ENCODE measurements at regions not wholly inside any gene's neighbourhood (a gene's known extent, or its start where the extent isn't known, plus 50 kb on each side); places are given as distances from the start of the nearest gene placed in this dataset.

DNA sequence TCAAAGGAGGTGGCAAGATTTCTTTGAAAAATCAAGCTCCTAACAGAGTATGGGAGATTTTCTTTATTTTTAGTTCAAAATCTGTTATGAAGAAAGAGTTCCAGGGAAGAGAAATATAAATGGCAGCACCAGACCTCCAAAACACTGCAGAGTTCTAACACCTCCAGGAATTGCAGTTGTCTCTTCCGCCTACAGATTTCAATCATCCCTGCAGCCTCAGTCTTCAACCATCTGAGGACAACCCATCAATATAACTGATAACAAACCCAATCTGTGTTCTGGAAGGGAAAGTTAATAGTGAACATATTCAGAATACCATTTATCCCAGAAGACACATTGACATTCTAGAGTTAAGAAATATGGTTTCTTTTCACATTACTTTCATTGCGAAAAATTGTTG is 296.1 kb downstream of the ARAP2 start:
- POLR2A ChIA-PET, result no interaction called here
- ATAC-seq (no peak), DNase-seq (ENCODE audit: low read depth, low spot score) (no peak)
- H3K4me1 ChIP-seq (ENCODE audit: control insufficient read depth in 1 of 2, insufficient read depth in 2 of 2, low read length in 2 of 2), result no peaks in the 10 kb centered on the region
- H2AFZ ChIP-seq (ENCODE audit: low read depth, low read length, poor library complexity, severe bottlenecking), result no peak overlapping the region
- intact Hi-C loops (cut with micrococcal nuclease), result no loop called here
- no peaks in the 10 kb centered on the region for H3K9me2 ChIP-seq (ENCODE audit: insufficient read depth)
- RAD21 ChIA-PET (ENCODE audit: low non-redundant PET in 1 of 2, low total read pairs in 2 of 2, uncharacterized antibody in 2 of 2, unreplicated experiment in 2 of 2), result no interaction called here
- no peaks in the 10 kb centered on the region for H4K20me1 ChIP-seq (ENCODE audit: insufficient read depth)
- no peaks in the 10 kb centered on the region for H3K79me2 ChIP-seq (ENCODE audit: insufficient read depth, low read length)
- no peaks in the 10 kb centered on the region; a peak in 2 of 4 replicates for H3K9me3 ChIP-seq (ENCODE audit: control insufficient read depth in 1 of 2, insufficient read depth in 1 of 2, low read depth in 1 of 2, low read length in 2 of 2)
- no TSS peak for BruUV-seq (replicated peaks)
- H3K36me3 ChIP-seq (ENCODE audit: control insufficient read depth in 1 of 2, insufficient read depth in 2 of 2, low read length in 2 of 2), result no peaks in the 10 kb centered on the region
- no peak overlapping the region for H3K4me3 ChIP-seq (replicated peaks in 1 of 2; ENCODE audit: low read depth in 1 of 2, low read length in 2 of 2)
- H3K27me3 ChIP-seq (ENCODE audit: insufficient read depth, low read length), result no peaks in the 10 kb centered on the region
- CTCF ChIA-PET, result no interaction called here
- no peak overlapping the region for H3K27ac ChIP-seq (ENCODE audit: low read depth, low read length)
- no peak overlapping the region for H3K4me2 ChIP-seq (ENCODE audit: low read length)
- H3K9ac ChIP-seq (ENCODE audit: low read length), result no peak overlapping the region
- TF ChIP-seq JUND (IDR thresholded peaks at IDR 0.05) (no peak), TCF7L2 (IDR thresholded peaks at IDR 0.05; ENCODE audit: borderline replicate concordance, extremely low read depth, insufficient read depth, insufficient read length) (no peak), FOSL1 (IDR thresholded peaks at IDR 0.05; ENCODE audit: low read depth) (no peak), EZH2 (IDR thresholded peaks at IDR 0.05) (no peak), CEBPB (IDR thresholded peaks at IDR 0.05; ENCODE audit: low read depth) (no peak), ELF1 (IDR thresholded peaks at IDR 0.05; ENCODE audit: borderline replicate concordance, low read depth) (no peak), ZFX (IDR thresholded peaks at IDR 0.05) (no peak), EZH2phosphoT487 (IDR thresholded peaks at IDR 0.05; ENCODE audit: borderline replicate concordance) (no peak), RAD21 (IDR thresholded peaks at IDR 0.05; ENCODE audit: low read depth) (no peak), YY1 (IDR thresholded peaks at IDR 0.05; ENCODE audit: extremely low read depth, insufficient replicate concordance, low read depth, low read length) (no peak), POLR2A (IDR thresholded peaks at IDR 0.05; ENCODE audit: borderline replicate concordance, extremely low read depth, insufficient read depth, insufficient read length) (no peak), ZNF274 (IDR thresholded peaks at IDR 0.05; ENCODE audit: low read depth, low read length) (no peak), CBX3 (IDR thresholded peaks at IDR 0.05; ENCODE audit: low read depth) (no peak), SRF (IDR thresholded peaks at IDR 0.05; ENCODE audit: low read depth) (no peak), EGR1 (IDR thresholded peaks at IDR 0.05; ENCODE audit: low read depth) (no peak)
- TF ChIP-seq, protein P1, sequence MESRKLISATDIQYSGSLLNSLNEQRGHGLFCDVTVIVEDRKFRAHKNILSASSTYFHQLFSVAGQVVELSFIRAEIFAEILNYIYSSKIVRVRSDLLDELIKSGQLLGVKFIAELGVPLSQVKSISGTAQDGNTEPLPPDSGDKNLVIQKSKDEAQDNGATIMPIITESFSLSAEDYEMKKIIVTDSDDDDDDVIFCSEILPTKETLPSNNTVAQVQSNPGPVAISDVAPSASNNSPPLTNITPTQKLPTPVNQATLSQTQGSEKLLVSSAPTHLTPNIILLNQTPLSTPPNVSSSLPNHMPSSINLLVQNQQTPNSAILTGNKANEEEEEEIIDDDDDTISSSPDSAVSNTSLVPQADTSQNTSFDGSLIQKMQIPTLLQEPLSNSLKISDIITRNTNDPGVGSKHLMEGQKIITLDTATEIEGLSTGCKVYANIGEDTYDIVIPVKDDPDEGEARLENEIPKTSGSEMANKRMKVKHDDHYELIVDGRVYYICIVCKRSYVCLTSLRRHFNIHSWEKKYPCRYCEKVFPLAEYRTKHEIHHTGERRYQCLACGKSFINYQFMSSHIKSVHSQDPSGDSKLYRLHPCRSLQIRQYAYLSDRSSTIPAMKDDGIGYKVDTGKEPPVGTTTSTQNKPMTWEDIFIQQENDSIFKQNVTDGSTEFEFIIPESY (IDR thresholded peaks at IDR 0.05; ENCODE audit: extremely low read depth, insufficient replicate concordance, low read length), result no peak
- TF ChIP-seq, protein P2, sequence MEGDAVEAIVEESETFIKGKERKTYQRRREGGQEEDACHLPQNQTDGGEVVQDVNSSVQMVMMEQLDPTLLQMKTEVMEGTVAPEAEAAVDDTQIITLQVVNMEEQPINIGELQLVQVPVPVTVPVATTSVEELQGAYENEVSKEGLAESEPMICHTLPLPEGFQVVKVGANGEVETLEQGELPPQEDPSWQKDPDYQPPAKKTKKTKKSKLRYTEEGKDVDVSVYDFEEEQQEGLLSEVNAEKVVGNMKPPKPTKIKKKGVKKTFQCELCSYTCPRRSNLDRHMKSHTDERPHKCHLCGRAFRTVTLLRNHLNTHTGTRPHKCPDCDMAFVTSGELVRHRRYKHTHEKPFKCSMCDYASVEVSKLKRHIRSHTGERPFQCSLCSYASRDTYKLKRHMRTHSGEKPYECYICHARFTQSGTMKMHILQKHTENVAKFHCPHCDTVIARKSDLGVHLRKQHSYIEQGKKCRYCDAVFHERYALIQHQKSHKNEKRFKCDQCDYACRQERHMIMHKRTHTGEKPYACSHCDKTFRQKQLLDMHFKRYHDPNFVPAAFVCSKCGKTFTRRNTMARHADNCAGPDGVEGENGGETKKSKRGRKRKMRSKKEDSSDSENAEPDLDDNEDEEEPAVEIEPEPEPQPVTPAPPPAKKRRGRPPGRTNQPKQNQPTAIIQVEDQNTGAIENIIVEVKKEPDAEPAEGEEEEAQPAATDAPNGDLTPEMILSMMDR (IDR thresholded peaks at IDR 0.05 in 2 of 3, conservative IDR thresholded peaks at IDR 0.05 in 1 of 3; ENCODE audit: borderline replicate concordance in 1 of 3, insufficient read depth in 1 of 3, low read depth in 2 of 3, low read length in 2 of 3), result no peak

Measured in HCT116 (cell line).